ENCODE measurements at regions not wholly inside any gene's neighbourhood (a gene's known extent, or its start where the extent isn't known, plus 50 kb on each side); places are given as distances from the start of the nearest gene placed in this dataset.
"Not testable (repeated sequence)": the region's sequence is repeated elsewhere in the genome, so short reads cannot be mapped to it uniquely, and the experiment has no call there.

GRCh38 chr1:222865718-222866117 lies 50.9 kb downstream of the DISP1 start:
- DNase-seq (ENCODE audit: low spot score) = no peak

DNA sequence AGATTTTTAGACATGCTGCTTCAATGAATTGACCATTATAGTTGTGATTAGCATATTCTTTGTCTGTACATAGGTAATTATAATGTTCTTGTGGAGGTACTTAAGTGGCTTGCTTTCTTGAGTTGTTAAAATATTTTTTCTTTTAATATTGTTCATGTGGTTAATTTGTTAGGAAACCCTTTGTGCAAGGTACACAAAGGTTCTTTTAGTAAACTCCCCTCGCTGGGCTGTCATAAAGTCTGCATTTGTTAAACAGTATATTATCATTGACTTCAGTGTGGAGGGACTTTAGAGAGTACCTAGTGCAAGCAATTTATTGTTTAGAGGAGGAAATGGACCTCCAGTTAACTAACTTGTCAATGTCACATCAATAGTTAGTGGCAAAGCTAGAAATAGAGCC lies 52.5 kb downstream of the DISP1 start:
- no peak for DNase-seq (ENCODE audit: low spot score)

- no peak for DNase-seq (ENCODE audit: low spot score)
Measured at GRCh38 chr1:222876182-222876581, 61.3 kb downstream of the DISP1 start.

- no peak for DNase-seq (ENCODE audit: low spot score)
Measured at GRCh38 chr1:222877854-222878253, 63.0 kb downstream of the DISP1 start.

DNA sequence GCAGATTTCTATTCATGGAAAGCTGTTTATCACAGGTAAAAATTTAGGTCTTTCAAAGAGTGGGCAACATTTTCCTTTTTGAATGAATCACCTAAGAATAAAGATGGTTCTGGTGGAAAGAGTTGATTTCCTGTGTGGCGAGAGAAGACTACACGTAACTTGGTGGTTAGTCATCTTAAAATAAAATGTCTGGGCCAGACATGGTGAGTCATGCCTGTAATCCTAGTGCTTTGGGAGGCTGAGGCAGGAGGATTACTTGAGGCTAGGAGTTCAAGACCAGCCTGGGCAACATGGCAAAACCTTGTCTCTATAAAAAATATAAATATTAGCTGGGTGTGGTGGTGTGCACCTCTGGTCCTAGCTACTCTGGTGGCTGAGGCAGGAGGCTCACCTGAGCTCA lies 65.7 kb downstream of the DISP1 start:
- peak; percentile 42 for DNase-seq (ENCODE audit: low spot score)

DNA sequence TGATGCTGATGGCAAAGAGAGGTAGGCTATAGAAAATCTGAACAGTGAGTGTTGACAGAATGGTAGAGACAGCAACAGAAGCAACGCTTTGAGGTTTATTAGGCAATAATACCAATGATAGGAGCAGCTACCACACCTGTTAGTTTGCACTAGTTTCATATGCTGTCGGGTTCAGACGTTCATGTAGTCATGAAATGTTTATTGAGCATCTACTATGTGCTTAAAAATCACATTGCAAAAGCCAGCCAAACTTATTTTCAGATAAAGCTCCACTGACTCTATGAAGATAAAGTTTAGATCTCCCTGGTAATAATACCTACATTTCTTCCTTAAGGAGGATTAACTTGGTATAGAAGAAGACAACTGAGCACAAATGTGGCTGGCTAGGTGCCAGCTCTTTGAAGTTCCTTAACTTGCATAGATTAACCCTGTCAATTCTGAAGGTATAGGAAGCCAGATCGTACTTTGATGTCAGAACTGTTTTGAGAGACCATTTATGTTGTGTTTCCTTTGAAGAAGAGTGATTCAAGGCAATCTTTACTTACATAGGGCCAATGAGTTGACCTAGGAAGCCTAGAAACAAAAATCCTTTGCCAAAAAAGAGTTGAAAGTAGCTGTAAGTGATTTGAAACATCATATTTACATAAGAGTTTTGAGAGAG lies 71.5 kb downstream of the DISP1 start:
- no peak for DNase-seq (ENCODE audit: low spot score)

DNA sequence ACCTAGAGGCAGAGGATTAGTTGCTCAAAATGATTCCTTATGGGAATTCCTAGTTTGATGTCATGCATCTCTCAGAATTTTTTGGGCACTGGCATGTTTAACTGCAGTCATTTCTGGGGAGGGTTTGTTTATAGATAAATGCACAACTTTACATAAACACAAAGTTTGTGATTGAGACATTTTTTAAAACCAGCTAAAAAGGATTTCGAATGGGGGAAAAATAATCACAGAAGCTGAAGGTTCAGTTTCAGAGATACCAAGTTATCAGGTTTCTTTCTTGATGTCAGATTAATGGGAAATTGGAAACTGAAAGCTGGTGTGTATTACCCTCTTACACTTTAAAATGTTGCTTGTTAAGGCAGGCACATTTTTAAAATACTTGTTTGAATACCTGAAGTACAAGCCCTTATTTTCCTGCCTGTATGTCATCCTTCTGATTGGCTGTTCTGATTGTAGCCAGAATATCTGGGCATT lies 72.1 kb downstream of the DISP1 start:
- DNase-seq (ENCODE audit: low spot score) = no peak

DNA sequence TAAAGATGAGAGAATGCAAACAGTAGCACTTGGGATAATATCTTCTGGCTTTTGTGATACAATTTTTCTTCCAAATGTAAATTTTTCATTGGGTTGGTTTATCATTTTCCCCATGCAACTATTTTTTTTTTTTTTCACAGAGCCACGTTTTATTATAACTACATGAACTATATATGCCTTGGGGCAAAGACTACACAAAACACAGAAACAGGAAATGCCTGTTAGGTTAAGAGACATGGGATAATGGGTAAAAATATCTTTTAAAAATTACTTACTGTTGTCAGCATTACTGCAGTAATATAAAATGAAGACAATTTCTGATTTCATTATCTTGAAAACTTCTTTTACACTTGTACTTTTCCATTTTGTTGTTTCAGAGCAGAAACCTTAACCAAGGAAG lies 74.6 kb downstream of the DISP1 start:
- no peak for DNase-seq (ENCODE audit: low spot score)

- DNase-seq (ENCODE audit: low spot score) = no peak
Measured at GRCh38 chr1:222890716-222891115, 75.9 kb downstream of the DISP1 start.

DNA sequence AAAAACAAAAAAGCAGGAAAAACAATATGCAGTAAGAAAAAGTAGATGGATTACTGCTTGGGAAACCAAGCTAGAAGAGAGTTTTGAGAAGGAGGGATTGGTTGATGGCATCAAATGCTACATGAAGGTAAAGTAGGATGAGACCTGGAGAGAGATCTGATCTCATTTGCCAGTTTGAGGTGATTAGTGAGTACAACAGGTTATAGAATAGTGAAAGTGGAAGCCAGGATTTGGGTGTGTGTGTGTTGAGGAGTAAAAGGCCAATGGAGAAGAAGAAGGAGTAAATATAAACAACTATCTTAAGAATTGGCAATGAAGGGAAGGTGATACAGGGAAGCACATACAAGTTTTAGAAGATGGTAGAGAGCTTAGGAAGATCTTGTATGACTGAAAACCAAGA lies 76.7 kb downstream of the DISP1 start:
- DNase-seq (ENCODE audit: low spot score) = no peak

GRCh38 chr1:222892137-222892769 lies 77.4 kb downstream of the DISP1 start:
- no peak for DNase-seq (ENCODE audit: low spot score)

DNA sequence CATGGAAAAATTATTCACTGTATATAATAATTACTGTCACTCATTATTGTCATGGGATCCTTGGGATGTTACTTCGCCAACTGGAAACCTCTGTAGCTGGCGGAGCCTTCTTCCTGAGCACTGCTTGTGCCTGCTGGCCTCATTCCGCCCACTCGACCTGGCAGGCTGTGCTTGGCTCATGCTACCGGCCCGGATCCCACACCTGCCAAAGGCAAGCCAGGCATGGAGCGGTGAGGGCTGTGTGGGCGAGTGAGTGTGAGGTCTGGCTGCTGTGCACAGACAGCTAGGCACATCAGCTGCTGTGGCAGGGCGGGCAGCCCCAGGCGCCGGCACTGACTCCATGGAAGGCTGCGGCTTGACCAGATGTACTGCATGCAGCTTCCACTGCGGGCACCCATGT lies 78.4 kb downstream of the DISP1 start:
- DNase-seq (ENCODE audit: low spot score) = no peak

GRCh38 chr1:222894331-222894730 lies 79.5 kb downstream of the DISP1 start:
- DNase-seq (ENCODE audit: low spot score) = no peak

GRCh38 chr1:222896630-222897526 lies 82.0 kb downstream of the DISP1 start:
- peak; percentile 0 for DNase-seq (ENCODE audit: low spot score)

DNA sequence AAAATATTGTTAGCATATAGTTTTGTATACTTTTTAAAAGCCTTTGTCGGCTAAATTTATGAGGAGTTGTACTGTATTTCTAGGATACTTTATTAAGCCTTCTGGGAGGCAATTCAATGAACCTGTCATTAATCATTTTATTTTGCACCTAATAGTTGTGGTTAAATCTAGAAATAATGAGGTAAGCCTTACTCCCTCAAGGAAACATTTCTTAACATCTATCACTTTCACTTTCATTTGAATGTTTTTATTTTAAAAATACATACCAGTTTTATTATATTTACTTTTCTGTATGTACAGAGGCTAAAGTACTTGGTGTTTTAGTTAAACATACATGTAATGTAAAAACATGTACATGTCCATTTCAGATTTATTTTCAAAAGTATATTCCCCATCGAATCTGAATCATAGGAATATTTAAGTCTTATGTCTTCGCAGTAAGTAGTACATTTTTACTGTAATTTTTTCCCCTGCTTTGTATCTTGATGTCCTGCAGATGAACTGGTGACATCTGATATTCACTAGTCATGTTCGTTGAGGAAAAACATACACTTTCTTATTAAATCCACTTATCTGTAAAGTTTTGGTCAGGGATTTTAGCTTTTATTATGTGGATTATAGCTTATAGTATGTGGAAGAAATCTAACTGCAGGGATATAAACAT lies 82.8 kb downstream of the DISP1 start:
- DNase-seq (ENCODE audit: low spot score) = no peak

- no peak for DNase-seq (ENCODE audit: low spot score)
Measured at GRCh38 chr1:222898191-222898527, 83.3 kb downstream of the DISP1 start.

GRCh38 chr1:222899471-222899870 lies 84.6 kb downstream of the DISP1 start:
- no peak for DNase-seq (ENCODE audit: low spot score)

GRCh38 chr1:222904451-222904850 lies 89.6 kb downstream of the DISP1 start:
- no peak for DNase-seq (ENCODE audit: low spot score)

DNA sequence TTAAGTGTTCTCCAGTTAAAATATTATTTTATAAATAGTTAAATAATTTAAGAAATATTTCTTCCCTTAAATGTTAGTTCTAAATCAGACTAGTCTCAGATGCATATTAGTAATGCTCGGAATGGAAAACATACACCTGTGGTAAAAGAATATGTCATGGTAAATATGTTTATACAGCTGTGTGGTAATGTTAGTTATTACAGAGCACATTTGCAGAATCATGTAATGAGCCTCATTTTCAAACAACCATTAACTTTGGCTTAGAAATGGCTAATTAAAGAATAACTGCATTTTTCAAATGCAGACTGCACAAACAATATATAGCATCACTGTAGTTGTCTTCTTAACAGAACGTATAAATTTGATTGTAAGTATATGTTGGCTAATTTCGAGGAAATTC lies 90.3 kb downstream of the DISP1 start:
- DNase-seq (ENCODE audit: low spot score) = no peak

GRCh38 chr1:222906271-222906739 lies 91.5 kb downstream of the DISP1 start:
- not testable (repeated sequence) for DNase-seq (ENCODE audit: low spot score)

DNA sequence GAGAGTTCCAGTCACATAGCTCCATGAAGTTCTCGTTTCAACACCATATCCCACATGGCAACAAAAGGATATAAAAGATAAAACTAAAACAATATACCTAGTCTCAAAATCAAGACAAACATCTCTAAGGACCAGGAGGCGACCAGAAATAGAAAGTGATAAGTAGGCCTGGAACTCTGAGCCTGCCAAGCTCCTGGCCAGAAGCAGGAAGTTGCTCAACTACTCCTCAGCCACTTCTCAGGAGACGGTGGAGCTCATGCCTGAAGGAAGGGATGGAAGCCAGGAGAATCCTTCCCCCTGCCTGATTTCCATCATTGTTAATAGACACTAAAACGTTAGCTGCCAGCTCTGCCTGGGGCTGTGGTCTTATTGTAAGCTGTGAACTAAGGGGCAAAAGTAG lies 94.7 kb downstream of the DISP1 start:
- DNase-seq (ENCODE audit: low spot score) = no peak

- DNase-seq (ENCODE audit: low spot score) = peak; percentile 1
Measured at GRCh38 chr1:222910699-222911098, 95.9 kb downstream of the DISP1 start.

Measured in activated CD4-positive, alpha-beta T cell treated with anti-CD3 and anti-CD28 coated beads, Interleukin-2, Interleukin-4, amounts not matched to agents 100 ng/mL and 50 ng/mL, durations not matched to agents 16 hours and 8 hours (primary cell).